WTC11 (cell line): ENCODE measurements at regions not wholly inside any gene's neighbourhood (a gene's known extent, or its start where the extent isn't known, plus 50 kb on each side); places are given as distances from the start of the nearest gene placed in this dataset.

ENCODE experiments used
- ATAC-seq: fragments of 200-7000 bp; cut with Tn5 transposase; 2 replicates; pipeline ENCODE4 v1.10.0; 2021; ENCODE audit warnings: mild to moderate bottlenecking, moderate library complexity
- CTCF ChIA-PET: fragments of 300-600 bp; sonication (Branson Sonifier 250); formaldehyde crosslinking; loops from one replicate; lab custom pipeline; 2021; ENCODE audit warnings: antibody characterized with exemption; lab: Charles Lee
- POLR2A ChIA-PET: fragments of 350-600 bp; sonication (Branson Sonifier 250); formaldehyde crosslinking; loops from one replicate; lab custom pipeline; 2021; ENCODE audit warnings: antibody characterized with exemption; lab: Charles Lee
- DNase-seq: peaks from one replicate; pipeline ENCODE4 v3.0.0; 2021; ENCODE audit warnings: low spot score
- H3K27ac Mint-ChIP-seq: 2 replicates; pipeline ENCODE4 v1.8.0; 2021; ENCODE audit warnings: mixed read lengths
- H3K27me3 Mint-ChIP-seq: 2 replicates; pipeline ENCODE4 v1.8.0; 2021; ENCODE audit warnings: low read depth, mild to moderate bottlenecking, moderate library complexity, mixed read lengths
- H3K36me3 Mint-ChIP-seq: 2 replicates; pipeline ENCODE4 v1.8.0; 2021; ENCODE audit warnings: mixed read lengths
- H3K4me1 Mint-ChIP-seq: 2 replicates; pipeline ENCODE4 v1.8.0; 2022; ENCODE audit warnings: mixed read lengths
- H3K4me3 Mint-ChIP-seq: 2 replicates; pipeline ENCODE4 v1.8.0; 2021; ENCODE audit warnings: mild to moderate bottlenecking, moderate library complexity, mixed read lengths
- H3K9me3 Mint-ChIP-seq: 2 replicates; pipeline ENCODE4 v1.8.0; 2021; ENCODE audit warnings: mixed read lengths
- ARID4B ChIP-seq: sonication (generic); formaldehyde crosslinking; IDR thresholded peaks from 2 replicates; pipeline ENCODE4 v1.8.0; 2023; ENCODE audit warnings: missing genetic modification reagents, mild to moderate bottlenecking, borderline replicate concordance
- CBFB ChIP-seq: sonication (generic); formaldehyde crosslinking; IDR thresholded peaks from 2 replicates; pipeline ENCODE4 v1.8.1; 2022; ENCODE audit warnings: mild to moderate bottlenecking, low read depth, missing genetic modification reagents
- CREB1 ChIP-seq: sonication (generic); formaldehyde crosslinking; IDR thresholded peaks from 2 replicates; pipeline ENCODE4 v1.8.0; 2023; ENCODE audit warnings: mild to moderate bottlenecking, missing genetic modification reagents
- CTCF ChIP-seq: fragments of 200-600 bp; IDR thresholded peaks from 2 replicates; pipeline ENCODE4 v1.8.0; 2022; ENCODE audit warnings: antibody characterized with exemption
- ETV6 ChIP-seq: sonication (generic); formaldehyde crosslinking; IDR thresholded peaks from 2 replicates; pipeline ENCODE4 v1.8.1; 2022; ENCODE audit warnings: mild to moderate bottlenecking, missing genetic modification reagents
- FOXK1 ChIP-seq: sonication (generic); formaldehyde crosslinking; IDR thresholded peaks from 2 replicates; pipeline ENCODE4 v1.8.0; 2022; ENCODE audit warnings: mild to moderate bottlenecking, moderate library complexity, missing genetic modification reagents
- KAT7 ChIP-seq: sonication (generic); formaldehyde crosslinking; IDR thresholded peaks from 2 replicates; pipeline ENCODE4 v1.8.1; 2023; ENCODE audit warnings: missing genetic modification reagents, mild to moderate bottlenecking, borderline replicate concordance
- MXD4 ChIP-seq: fragments of 250-450 bp; sonication (Bioruptor Pico); IDR thresholded peaks from 2 replicates; pipeline ENCODE4 v1.8.0; 2021; ENCODE audit warnings: mild to moderate bottlenecking, moderate library complexity, borderline replicate concordance
- NFATC4 ChIP-seq: fragments of 250-450 bp; sonication (Bioruptor Pico); IDR thresholded peaks from 2 replicates; pipeline ENCODE4 v1.9.0; 2021; ENCODE audit warnings: mild to moderate bottlenecking
- NR1H2 ChIP-seq: sonication (generic); formaldehyde crosslinking; IDR thresholded peaks from 2 replicates; pipeline ENCODE4 v1.9.0; 2021; ENCODE audit warnings: mild to moderate bottlenecking, moderate library complexity, missing genetic modification reagents
- NR3C1 ChIP-seq: sonication (generic); formaldehyde crosslinking; conservative IDR thresholded peaks from 2 replicates; pipeline ENCODE4 v1.8.1; 2023; ENCODE audit warnings: low read depth, mild to moderate bottlenecking, missing genetic modification reagents
- SMAD3 ChIP-seq: sonication (generic); formaldehyde crosslinking; IDR thresholded peaks from 2 replicates; pipeline ENCODE4 v1.8.0; 2022; ENCODE audit warnings: missing genetic modification reagents, mild to moderate bottlenecking, borderline replicate concordance
- TEAD1 ChIP-seq: sonication (generic); formaldehyde crosslinking; IDR thresholded peaks from 2 replicates; pipeline ENCODE4 v1.8.0; 2022; ENCODE audit warnings: mild to moderate bottlenecking, missing genetic modification reagents
- ZNF671 ChIP-seq: fragments of 250-450 bp; sonication (Bioruptor Pico); IDR thresholded peaks from 2 replicates; pipeline ENCODE4 v1.8.0; 2021; ENCODE audit warnings: mild to moderate bottlenecking
- TF ChIP-seq, protein P1 (sequence below): fragments of 250-450 bp; sonication (Bioruptor Pico); IDR thresholded peaks from 2 replicates; pipeline ENCODE4 v2.1.2; 2022; ENCODE audit warnings: mild to moderate bottlenecking, moderate library complexity
- TF ChIP-seq, protein P2 (sequence below): fragments of 250-450 bp; sonication (Bioruptor Pico); IDR thresholded peaks from 2 replicates; pipeline ENCODE4 v1.9.0; 2021; ENCODE audit warnings: mild to moderate bottlenecking
- TF ChIP-seq, protein P3 (sequence below): sonication (generic); formaldehyde crosslinking; IDR thresholded peaks from 2 replicates; pipeline ENCODE4 v1.8.1; 2023; ENCODE audit warnings: mild to moderate bottlenecking, missing genetic modification reagents, moderate library complexity
- TF ChIP-seq, protein P4 (sequence below): sonication (generic); formaldehyde crosslinking; IDR thresholded peaks from 2 replicates; pipeline ENCODE4 v1.8.0; 2022; ENCODE audit warnings: mild to moderate bottlenecking, missing genetic modification reagents
- TF ChIP-seq, protein P5 (sequence below): fragments of 250-450 bp; sonication (Bioruptor Pico); IDR thresholded peaks from 2 replicates; pipeline ENCODE4 v1.9.0; 2021; ENCODE audit warnings: moderate library complexity, mild to moderate bottlenecking, inconsistent platforms, borderline replicate concordance
- TF ChIP-seq, protein P6 (sequence below): sonication (generic); formaldehyde crosslinking; IDR thresholded peaks from 2 replicates; pipeline ENCODE4 v1.8.1; 2022; ENCODE audit warnings: missing genetic modification reagents, borderline replicate concordance

DNA sequence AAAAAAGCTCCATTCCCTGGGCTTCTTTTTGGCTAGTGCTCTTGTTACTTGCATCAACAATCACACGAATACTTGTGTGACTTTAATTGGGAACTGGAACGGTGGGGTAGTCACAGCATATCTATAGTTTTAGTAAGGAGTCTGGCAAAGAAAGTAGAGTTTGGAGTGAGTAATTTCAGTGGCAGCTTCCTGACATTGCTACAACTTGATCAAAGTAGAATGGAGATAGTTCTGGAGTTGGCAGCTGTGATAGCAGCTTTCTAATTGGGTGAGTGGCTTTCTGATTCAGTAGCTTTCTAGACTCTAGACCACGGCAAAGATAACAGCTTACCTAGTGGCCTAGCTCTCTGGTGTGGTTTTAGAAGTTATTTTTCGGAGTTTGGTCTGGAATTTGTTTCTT, 475.0 kb downstream of the TUSC7 start (continued):
- no peak for TF ChIP-seq ZNF671
- TF ChIP-seq CREB1 (CRISPR knock-in tag): no peak
- no peak for TF ChIP-seq TEAD1
- TF ChIP-seq, protein P1, sequence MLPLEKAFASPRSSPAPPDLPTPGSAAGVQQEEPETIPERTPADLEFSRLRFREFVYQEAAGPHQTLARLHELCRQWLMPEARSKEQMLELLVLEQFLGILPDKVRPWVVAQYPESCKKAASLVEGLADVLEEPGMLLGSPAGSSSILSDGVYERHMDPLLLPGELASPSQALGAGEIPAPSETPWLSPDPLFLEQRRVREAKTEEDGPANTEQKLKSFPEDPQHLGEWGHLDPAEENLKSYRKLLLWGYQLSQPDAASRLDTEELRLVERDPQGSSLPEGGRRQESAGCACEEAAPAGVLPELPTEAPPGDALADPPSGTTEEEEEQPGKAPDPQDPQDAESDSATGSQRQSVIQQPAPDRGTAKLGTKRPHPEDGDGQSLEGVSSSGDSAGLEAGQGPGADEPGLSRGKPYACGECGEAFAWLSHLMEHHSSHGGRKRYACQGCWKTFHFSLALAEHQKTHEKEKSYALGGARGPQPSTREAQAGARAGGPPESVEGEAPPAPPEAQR (CRISPR knock-in tag): no peak
- no peak for TF ChIP-seq CBFB (CRISPR knock-in tag)
- no peak for TF ChIP-seq NFATC4 (CRISPR knock-in tag)
- TF ChIP-seq CTCF: no peak
- no peak for TF ChIP-seq MXD4
- TF ChIP-seq SMAD3 (CRISPR knock-in tag): no peak
- no peak for TF ChIP-seq ETV6 (CRISPR knock-in tag)

- ChIA-PET POLR2A (no interaction called here), CTCF (no interaction called here)
- Mint-ChIP-seq H3K27me3 (no peaks in the 10 kb centered on the region), H3K27ac (no peak overlapping the region), H3K36me3 (no peaks in the 10 kb centered on the region), H3K9me3 (no peaks in the 10 kb centered on the region), H3K4me3 (no peak overlapping the region), H3K4me1 (peaks cover 5% of the 10 kb centered on the region; the same call in 1 of the 2 replicates)
- no peak for ATAC-seq
- TF ChIP-seq, protein P2, sequence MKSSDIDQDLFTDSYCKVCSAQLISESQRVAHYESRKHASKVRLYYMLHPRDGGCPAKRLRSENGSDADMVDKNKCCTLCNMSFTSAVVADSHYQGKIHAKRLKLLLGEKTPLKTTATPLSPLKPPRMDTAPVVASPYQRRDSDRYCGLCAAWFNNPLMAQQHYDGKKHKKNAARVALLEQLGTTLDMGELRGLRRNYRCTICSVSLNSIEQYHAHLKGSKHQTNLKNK: no peak
- no peak for TF ChIP-seq CTCF
- TF ChIP-seq, protein P3, sequence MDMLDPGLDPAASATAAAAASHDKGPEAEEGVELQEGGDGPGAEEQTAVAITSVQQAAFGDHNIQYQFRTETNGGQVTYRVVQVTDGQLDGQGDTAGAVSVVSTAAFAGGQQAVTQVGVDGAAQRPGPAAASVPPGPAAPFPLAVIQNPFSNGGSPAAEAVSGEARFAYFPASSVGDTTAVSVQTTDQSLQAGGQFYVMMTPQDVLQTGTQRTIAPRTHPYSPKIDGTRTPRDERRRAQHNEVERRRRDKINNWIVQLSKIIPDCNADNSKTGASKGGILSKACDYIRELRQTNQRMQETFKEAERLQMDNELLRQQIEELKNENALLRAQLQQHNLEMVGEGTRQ: no peak
- TF ChIP-seq, protein P4, sequence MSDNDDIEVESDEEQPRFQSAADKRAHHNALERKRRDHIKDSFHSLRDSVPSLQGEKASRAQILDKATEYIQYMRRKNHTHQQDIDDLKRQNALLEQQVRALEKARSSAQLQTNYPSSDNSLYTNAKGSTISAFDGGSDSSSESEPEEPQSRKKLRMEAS (CRISPR knock-in tag): no peak
- no peak for TF ChIP-seq NR3C1
- TF ChIP-seq, protein P5, sequence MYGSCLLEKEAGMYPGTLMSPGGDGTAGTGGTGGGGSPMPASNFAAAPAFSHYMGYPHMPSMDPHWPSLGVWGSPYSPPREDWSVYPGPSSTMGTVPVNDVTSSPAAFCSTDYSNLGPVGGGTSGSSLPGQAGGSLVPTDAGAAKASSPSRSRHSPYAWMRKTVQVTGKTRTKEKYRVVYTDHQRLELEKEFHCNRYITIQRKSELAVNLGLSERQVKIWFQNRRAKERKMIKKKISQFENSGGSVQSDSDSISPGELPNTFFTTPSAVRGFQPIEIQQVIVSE (CRISPR knock-in tag): no peak
- TF ChIP-seq FOXK1 (CRISPR knock-in tag): no peak
- no peak for TF ChIP-seq NR1H2
- DNase-seq: no peak
Observed at GRCh38 chr3:117191245-117191644, 481.7 kb downstream of the TUSC7 start.

DNA sequence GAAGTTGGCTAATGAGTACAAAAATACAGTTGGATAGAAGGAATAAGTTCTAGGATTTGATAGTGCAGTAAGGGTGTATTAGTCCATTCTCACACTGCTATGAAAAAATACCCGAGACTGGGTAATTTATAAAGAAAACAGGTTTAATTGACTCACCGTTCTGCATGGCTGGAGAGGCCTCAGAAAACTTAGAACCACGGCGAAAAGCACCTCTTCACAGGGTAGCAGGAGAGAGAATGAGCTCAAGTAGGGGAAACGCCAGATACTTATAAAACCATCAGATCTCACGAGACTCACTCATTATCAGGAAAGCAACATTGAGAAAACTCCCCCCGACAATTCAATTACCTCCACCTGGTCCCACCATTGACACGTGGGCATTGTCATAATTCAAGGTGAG, 483.3 kb downstream of the TUSC7 start:
- no peak for ATAC-seq
- no peak overlapping the region for H3K27ac Mint-ChIP-seq
- no peak for DNase-seq
- no peaks in the 10 kb centered on the region for H3K27me3 Mint-ChIP-seq
- peaks cover 5% of the 10 kb centered on the region; the same call in 1 of the 2 replicates for H3K4me1 Mint-ChIP-seq
- H3K36me3 Mint-ChIP-seq: no peaks in the 10 kb centered on the region
- no peak overlapping the region for H3K4me3 Mint-ChIP-seq
- ChIA-PET CTCF (interaction anchor here (0.9 to 2.1 kb wide), 9 partner anchors 9 to 805 kb away, joined by 3 to 6 read pairs (median 4); no protein-coding TSS in a partner anchor), POLR2A (no interaction called here)
- H3K9me3 Mint-ChIP-seq: no peaks in the 10 kb centered on the region
- no peak for TF ChIP-seq ARID4B
- no peak for TF ChIP-seq KAT7
- TF ChIP-seq, protein P6, sequence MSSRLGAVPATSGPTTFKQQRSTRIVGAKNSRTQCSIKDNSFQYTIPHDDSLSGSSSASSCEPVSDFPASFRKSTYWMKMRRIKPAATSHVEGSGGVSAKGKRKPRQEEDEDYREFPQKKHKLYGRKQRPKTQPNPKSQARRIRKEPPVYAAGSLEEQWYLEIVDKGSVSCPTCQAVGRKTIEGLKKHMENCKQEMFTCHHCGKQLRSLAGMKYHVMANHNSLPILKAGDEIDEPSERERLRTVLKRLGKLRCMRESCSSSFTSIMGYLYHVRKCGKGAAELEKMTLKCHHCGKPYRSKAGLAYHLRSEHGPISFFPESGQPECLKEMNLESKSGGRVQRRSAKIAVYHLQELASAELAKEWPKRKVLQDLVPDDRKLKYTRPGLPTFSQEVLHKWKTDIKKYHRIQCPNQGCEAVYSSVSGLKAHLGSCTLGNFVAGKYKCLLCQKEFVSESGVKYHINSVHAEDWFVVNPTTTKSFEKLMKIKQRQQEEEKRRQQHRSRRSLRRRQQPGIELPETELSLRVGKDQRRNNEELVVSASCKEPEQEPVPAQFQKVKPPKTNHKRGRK (CRISPR knock-in tag): no peak
